ENCODE measurements at regions not wholly inside any gene's neighbourhood (a gene's known extent, or its start where the extent isn't known, plus 50 kb on each side); places are given as distances from the start of the nearest gene placed in this dataset.

DNA sequence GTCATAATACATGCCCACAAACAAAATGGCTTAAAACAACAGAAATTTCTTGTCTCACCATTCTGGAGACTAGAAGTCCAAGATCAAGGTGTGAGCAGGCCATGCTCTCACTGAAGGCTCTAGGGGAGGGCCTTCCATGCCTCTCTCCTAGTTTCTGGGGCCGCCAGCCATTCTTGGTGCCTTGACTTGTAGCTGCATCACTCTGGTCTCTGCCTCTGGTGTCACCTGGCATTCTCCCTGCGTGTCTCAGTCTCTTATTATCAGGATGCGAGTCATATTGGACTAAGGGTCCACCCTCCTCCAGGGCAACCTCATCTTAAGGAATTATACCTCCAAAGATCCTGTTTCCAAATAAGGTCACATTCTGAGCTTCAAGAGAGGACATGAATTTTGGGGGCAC is 76.1 kb downstream of the KCNF1 start:
- no peak for TF ChIP-seq CTCF (IDR thresholded peaks at IDR 0.05)
- TF ChIP-seq POLR2A (IDR thresholded peaks at IDR 0.05), result no peak
